ENCODE measurements at regions not wholly inside any gene's neighbourhood (a gene's known extent, or its start where the extent isn't known, plus 50 kb on each side); places are given as distances from the start of the nearest gene placed in this dataset.

DNA sequence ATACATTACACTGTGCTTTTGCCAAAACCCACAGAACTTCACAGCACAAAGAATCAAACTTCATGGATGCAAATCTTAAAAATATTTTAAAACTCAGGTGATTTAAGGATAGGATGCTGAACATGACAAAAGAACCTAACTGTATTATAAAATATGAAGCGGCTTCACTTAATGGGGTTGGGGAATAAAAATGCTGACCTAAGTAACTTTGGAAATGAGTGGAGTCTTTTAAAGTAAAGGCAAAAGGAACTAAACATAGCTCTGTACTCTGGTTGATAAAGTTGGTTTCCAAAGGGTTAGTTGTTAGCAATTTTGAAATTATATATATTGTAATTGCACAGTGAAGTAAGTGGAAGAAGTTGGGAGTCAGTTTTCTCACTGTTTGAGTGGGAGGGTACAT is 111.5 kb upstream of the SYT1 start:
- no peak for TF ChIP-seq ZFP30 (CRISPR knock-in tag; IDR thresholded peaks at IDR 0.05)
- no peak for TF ChIP-seq ARNTL (CRISPR knock-in tag; IDR thresholded peaks at IDR 0.05; ENCODE audit: borderline replicate concordance, low read depth)
- TF ChIP-seq ISL1 (CRISPR knock-in tag; IDR thresholded peaks at IDR 0.05), result no peak
- TF ChIP-seq, protein P1, sequence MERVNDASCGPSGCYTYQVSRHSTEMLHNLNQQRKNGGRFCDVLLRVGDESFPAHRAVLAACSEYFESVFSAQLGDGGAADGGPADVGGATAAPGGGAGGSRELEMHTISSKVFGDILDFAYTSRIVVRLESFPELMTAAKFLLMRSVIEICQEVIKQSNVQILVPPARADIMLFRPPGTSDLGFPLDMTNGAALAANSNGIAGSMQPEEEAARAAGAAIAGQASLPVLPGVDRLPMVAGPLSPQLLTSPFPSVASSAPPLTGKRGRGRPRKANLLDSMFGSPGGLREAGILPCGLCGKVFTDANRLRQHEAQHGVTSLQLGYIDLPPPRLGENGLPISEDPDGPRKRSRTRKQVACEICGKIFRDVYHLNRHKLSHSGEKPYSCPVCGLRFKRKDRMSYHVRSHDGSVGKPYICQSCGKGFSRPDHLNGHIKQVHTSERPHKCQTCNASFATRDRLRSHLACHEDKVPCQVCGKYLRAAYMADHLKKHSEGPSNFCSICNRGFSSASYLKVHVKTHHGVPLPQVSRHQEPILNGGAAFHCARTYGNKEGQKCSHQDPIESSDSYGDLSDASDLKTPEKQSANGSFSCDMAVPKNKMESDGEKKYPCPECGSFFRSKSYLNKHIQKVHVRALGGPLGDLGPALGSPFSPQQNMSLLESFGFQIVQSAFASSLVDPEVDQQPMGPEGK (CRISPR knock-in tag; IDR thresholded peaks at IDR 0.05; ENCODE audit: borderline replicate concordance), result no peak
- no peak for TF ChIP-seq PPARA (CRISPR knock-in tag; IDR thresholded peaks at IDR 0.05; ENCODE audit: borderline replicate concordance)
- TF ChIP-seq, protein P2, sequence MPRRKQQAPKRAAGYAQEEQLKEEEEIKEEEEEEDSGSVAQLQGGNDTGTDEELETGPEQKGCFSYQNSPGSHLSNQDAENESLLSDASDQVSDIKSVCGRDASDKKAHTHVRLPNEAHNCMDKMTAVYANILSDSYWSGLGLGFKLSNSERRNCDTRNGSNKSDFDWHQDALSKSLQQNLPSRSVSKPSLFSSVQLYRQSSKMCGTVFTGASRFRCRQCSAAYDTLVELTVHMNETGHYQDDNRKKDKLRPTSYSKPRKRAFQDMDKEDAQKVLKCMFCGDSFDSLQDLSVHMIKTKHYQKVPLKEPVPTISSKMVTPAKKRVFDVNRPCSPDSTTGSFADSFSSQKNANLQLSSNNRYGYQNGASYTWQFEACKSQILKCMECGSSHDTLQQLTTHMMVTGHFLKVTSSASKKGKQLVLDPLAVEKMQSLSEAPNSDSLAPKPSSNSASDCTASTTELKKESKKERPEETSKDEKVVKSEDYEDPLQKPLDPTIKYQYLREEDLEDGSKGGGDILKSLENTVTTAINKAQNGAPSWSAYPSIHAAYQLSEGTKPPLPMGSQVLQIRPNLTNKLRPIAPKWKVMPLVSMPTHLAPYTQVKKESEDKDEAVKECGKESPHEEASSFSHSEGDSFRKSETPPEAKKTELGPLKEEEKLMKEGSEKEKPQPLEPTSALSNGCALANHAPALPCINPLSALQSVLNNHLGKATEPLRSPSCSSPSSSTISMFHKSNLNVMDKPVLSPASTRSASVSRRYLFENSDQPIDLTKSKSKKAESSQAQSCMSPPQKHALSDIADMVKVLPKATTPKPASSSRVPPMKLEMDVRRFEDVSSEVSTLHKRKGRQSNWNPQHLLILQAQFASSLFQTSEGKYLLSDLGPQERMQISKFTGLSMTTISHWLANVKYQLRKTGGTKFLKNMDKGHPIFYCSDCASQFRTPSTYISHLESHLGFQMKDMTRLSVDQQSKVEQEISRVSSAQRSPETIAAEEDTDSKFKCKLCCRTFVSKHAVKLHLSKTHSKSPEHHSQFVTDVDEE (CRISPR knock-in tag; IDR thresholded peaks at IDR 0.05), result no peak
- no peak for TF ChIP-seq TOX (CRISPR knock-in tag; IDR thresholded peaks at IDR 0.05; ENCODE audit: borderline replicate concordance)
- no peak for TF ChIP-seq ESRRG (CRISPR knock-in tag; IDR thresholded peaks at IDR 0.05)
- TF ChIP-seq TCF4 (CRISPR knock-in tag; IDR thresholded peaks at IDR 0.05; ENCODE audit: borderline replicate concordance), result no peak

Measured in SK-N-SH treated with all-trans-retinoic acid at 6 μM for 48 hours (cell line).